Esophagus squamous epithelium (tissue), 4 donors: ENCODE measurements at regions not wholly inside any gene's neighbourhood (a gene's known extent, or its start where the extent isn't known, plus 50 kb on each side); places are given as distances from the start of the nearest gene placed in this dataset.

Experiments used
- CTCF ChIP-seq, 6 experiments: fragments of 450-650 bp in 4 of 6; fragments of 200-600 bp in 2 of 6; sonication (generic) in 2 of 6; IDR thresholded peaks; one replicate each; pipeline ENCODE4 v1.5.1; 2016 to 2019; ENCODE audit warnings: antibody characterized with exemption in 6 of 6, mild to moderate bottlenecking in 4 of 6, moderate library complexity in 4 of 6
- POLR2A ChIP-seq, 4 donors: fragments of 450-650 bp; IDR thresholded peaks; one replicate each; pipeline ENCODE4 v1.6.1; 2017; ENCODE audit warnings: antibody characterized with exemption in 4 of 4, mild to moderate bottlenecking in 4 of 4, moderate library complexity in 3 of 4

- no peak for TF ChIP-seq CTCF (IDR thresholded peaks at IDR 0.05)
- no peak for TF ChIP-seq POLR2A (IDR thresholded peaks at IDR 0.05)
Observed at GRCh38 chr13:40290758-40291157, 375.7 kb downstream of the FOXO1 start.
